GM18505 (cell line): ENCODE measurements at regions not wholly inside any gene's neighbourhood (a gene's known extent, or its start where the extent isn't known, plus 50 kb on each side); places are given as distances from the start of the nearest gene placed in this dataset.

Source experiments
- ATAC-seq: cut with Tn5 transposase; IDR thresholded peaks from one replicate; pipeline ENCODE4 v1.9.1; 2021; ENCODE audit not compliant: unreplicated experiment
- POLR2A ChIP-seq: IDR thresholded peaks from 4 replicates; pipeline ENCODE4 v1.6.1; 2011; ENCODE audit warnings: borderline replicate concordance; ENCODE audit not compliant: insufficient read depth, insufficient read length; ENCODE audit errors: extremely low read depth

GRCh38 chrX:122833230-122833629, 350.8 kb upstream of the GRIA3 start:
- no peak for ATAC-seq
- no peak for TF ChIP-seq POLR2A

- TF ChIP-seq POLR2A: no peak
- ATAC-seq: no peak
These were observed 348.2 kb upstream of the GRIA3 start for GRCh38 chrX:122835886-122836285.

- no peak for ATAC-seq
- no peak for TF ChIP-seq POLR2A
These were observed 333.8 kb upstream of the GRIA3 start for GRCh38 chrX:122850326-122850725.

- no peak for TF ChIP-seq POLR2A
- ATAC-seq: no peak
These were observed 327.9 kb upstream of the GRIA3 start for GRCh38 chrX:122856205-122856604.

GRCh38 chrX:122857734-122858133, 326.3 kb upstream of the GRIA3 start:
- TF ChIP-seq POLR2A: no peak
- ATAC-seq: no peak

- no peak for ATAC-seq
- TF ChIP-seq POLR2A: no peak
These were observed 321.0 kb upstream of the GRIA3 start for GRCh38 chrX:122863067-122863466.

GRCh38 chrX:122866532-122866931, 317.5 kb upstream of the GRIA3 start:
- no peak for TF ChIP-seq POLR2A
- no peak for ATAC-seq

- no peak for ATAC-seq
- TF ChIP-seq POLR2A: no peak
These were observed 315.4 kb upstream of the GRIA3 start for GRCh38 chrX:122868631-122869030.

- ATAC-seq: no peak
These were observed 314.9 kb upstream of the GRIA3 start for GRCh38 chrX:122869171-122869570.

GRCh38 chrX:122878269-122878668, 305.8 kb upstream of the GRIA3 start:
- no peak for ATAC-seq
- no peak for TF ChIP-seq POLR2A

More at GRCh38 chrX:122869171-122869570, 314.9 kb upstream of the GRIA3 start:
- no peak for TF ChIP-seq POLR2A

- no peak for ATAC-seq
- no peak for TF ChIP-seq POLR2A
These were observed 303.1 kb upstream of the GRIA3 start for GRCh38 chrX:122880952-122881351.

GRCh38 chrX:122890729-122891128, 293.3 kb upstream of the GRIA3 start:
- ATAC-seq: no peak

GRCh38 chrX:122906726-122907125, 277.4 kb upstream of the GRIA3 start:
- no peak for TF ChIP-seq POLR2A
- ATAC-seq: no peak

More at GRCh38 chrX:122890729-122891128, 293.3 kb upstream of the GRIA3 start:
- no peak for TF ChIP-seq POLR2A

- TF ChIP-seq POLR2A: no peak
- ATAC-seq: no peak
These were observed 276.7 kb upstream of the GRIA3 start for GRCh38 chrX:122907375-122907774.

GRCh38 chrX:122910697-122911096, 273.4 kb upstream of the GRIA3 start:
- no peak for TF ChIP-seq POLR2A
- ATAC-seq: no peak
